ENCODE measurements at regions not wholly inside any gene's neighbourhood (a gene's known extent, or its start where the extent isn't known, plus 50 kb on each side); places are given as distances from the start of the nearest gene placed in this dataset.

- TF ChIP-seq POLR2A (IDR thresholded peaks at IDR 0.05), result no peak
- TF ChIP-seq, protein P1, sequence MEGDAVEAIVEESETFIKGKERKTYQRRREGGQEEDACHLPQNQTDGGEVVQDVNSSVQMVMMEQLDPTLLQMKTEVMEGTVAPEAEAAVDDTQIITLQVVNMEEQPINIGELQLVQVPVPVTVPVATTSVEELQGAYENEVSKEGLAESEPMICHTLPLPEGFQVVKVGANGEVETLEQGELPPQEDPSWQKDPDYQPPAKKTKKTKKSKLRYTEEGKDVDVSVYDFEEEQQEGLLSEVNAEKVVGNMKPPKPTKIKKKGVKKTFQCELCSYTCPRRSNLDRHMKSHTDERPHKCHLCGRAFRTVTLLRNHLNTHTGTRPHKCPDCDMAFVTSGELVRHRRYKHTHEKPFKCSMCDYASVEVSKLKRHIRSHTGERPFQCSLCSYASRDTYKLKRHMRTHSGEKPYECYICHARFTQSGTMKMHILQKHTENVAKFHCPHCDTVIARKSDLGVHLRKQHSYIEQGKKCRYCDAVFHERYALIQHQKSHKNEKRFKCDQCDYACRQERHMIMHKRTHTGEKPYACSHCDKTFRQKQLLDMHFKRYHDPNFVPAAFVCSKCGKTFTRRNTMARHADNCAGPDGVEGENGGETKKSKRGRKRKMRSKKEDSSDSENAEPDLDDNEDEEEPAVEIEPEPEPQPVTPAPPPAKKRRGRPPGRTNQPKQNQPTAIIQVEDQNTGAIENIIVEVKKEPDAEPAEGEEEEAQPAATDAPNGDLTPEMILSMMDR (IDR thresholded peaks at IDR 0.05), result no peak
- TF ChIP-seq EP300 (IDR thresholded peaks at IDR 0.05), result no peak
- TF ChIP-seq POLR2AphosphoS5 (IDR thresholded peaks at IDR 0.05), result no peak
Measured at GRCh38 chr10:36332926-36333325, 690.8 kb upstream of the FZD8 start.

All from upper lobe of left lung (tissue), 4 donors.